Keratinocyte (primary cell): ENCODE measurements at regions not wholly inside any gene's neighbourhood (a gene's known extent, or its start where the extent isn't known, plus 50 kb on each side); places are given as distances from the start of the nearest gene placed in this dataset.

Source experiments
- DNase-seq: peaks from one replicate; pipeline ENCODE4 v3.0.0-alpha.2; 2011; ENCODE audit warnings: low read depth, missing footprints, low spot score
- FAIRE-seq: peaks from 2 replicates; lab custom pipeline; 2011; peaks lifted over from hg19 to GRCh38; lab: Jason Lieb, UNC
- H2AFZ ChIP-seq: 2 replicates; pipeline ENCODE4 v1.6.0; 2012; ENCODE audit warnings: low read length, control low read depth, inconsistent platforms; ENCODE audit not compliant: control insufficient read depth
- H3K27ac ChIP-seq: 2 replicates; pipeline ENCODE4 v1.5.1; 2011; ENCODE audit warnings: low read length; ENCODE audit not compliant: control insufficient read depth, insufficient read depth
- H3K27me3 ChIP-seq: 3 replicates; pipeline ENCODE4 v1.6.0; 2011; ENCODE audit warnings: low read length; ENCODE audit not compliant: control insufficient read depth, insufficient read depth; ENCODE audit errors: extremely low read depth
- H3K36me3 ChIP-seq, 2 experiments: 2 replicates in 1 of 2; 3 replicates in 1 of 2; pipeline ENCODE4 v1.5.1; 2011; ENCODE audit warnings: low read length in 2 of 2, mild to moderate bottlenecking in 1 of 2; ENCODE audit not compliant: control insufficient read depth in 2 of 2, insufficient read depth in 2 of 2; ENCODE audit errors: extremely low read depth in 1 of 2
- H3K4me1 ChIP-seq: 3 replicates; pipeline ENCODE4 v1.5.1; 2011; ENCODE audit warnings: low read length; ENCODE audit not compliant: control insufficient read depth, insufficient read depth; ENCODE audit errors: extremely low read depth
- H3K4me2 ChIP-seq: 3 replicates; pipeline ENCODE4 v1.6.0; 2011; ENCODE audit warnings: low read depth, low read length; ENCODE audit not compliant: control insufficient read depth, insufficient read depth; ENCODE audit errors: extremely low read depth
- H3K4me3 ChIP-seq, 3 experiments: fragments of 200-600 bp in 1 of 3; sonication (generic) in 1 of 3; 2 replicates in 2 of 3; 3 replicates in 1 of 3; pipeline ENCODE4 v1.5.1; 2011 to 2016; ENCODE audit warnings: low read length in 3 of 3, mild to moderate bottlenecking in 3 of 3, control low read depth in 2 of 3, inconsistent platforms in 1 of 3, low read depth in 1 of 3, mixed read lengths in 1 of 3, mixed run types in 1 of 3, moderate library complexity in 1 of 3; ENCODE audit not compliant: control insufficient read depth in 2 of 3, insufficient read depth in 2 of 3; ENCODE audit errors: extremely low read depth in 1 of 3
- H3K79me2 ChIP-seq: 2 replicates; pipeline ENCODE4 v1.6.0; 2012; ENCODE audit warnings: low read length; ENCODE audit not compliant: control insufficient read depth, insufficient read depth
- H3K9ac ChIP-seq: 3 replicates; pipeline ENCODE4 v1.6.0; 2011; ENCODE audit warnings: low read length; ENCODE audit not compliant: control insufficient read depth, insufficient read depth; ENCODE audit errors: extremely low read depth
- H3K9me1 ChIP-seq: 3 replicates; pipeline ENCODE4 v1.6.0; 2011; ENCODE audit warnings: low read length; ENCODE audit not compliant: control insufficient read depth, insufficient read depth; ENCODE audit errors: extremely low read depth
- H3K9me3 ChIP-seq: 2 replicates; pipeline ENCODE4 v1.5.1; 2012; ENCODE audit warnings: low read depth, low read length; ENCODE audit not compliant: control insufficient read depth
- H4K20me1 ChIP-seq: 3 replicates; pipeline ENCODE4 v1.6.0; 2011; ENCODE audit warnings: low read length; ENCODE audit not compliant: control insufficient read depth, insufficient read depth; ENCODE audit errors: extremely low read depth
- EZH2 ChIP-seq: IDR thresholded peaks from one replicate; pipeline ENCODE4 v1.6.1; 2012; ENCODE audit warnings: inconsistent platforms, mild to moderate bottlenecking, low read length, moderate library complexity
- dilution Hi-C: fragments of 300-500 bp; cut with MboI; formaldehyde crosslinking; loops from one replicate; pipeline ENCODE4 v1.7.0; 2020; ENCODE audit warnings: low sequenced_read_pairs; ENCODE audit not compliant: extremely low pct_ligation_motif_present
- TF ChIP-seq, protein P1 (sequence below), 3 experiments: IDR thresholded peaks in 1 of 3; conservative IDR thresholded peaks in 1 of 3; optimal IDR thresholded peaks in 1 of 3; 2 replicates in 2 of 3; 3 replicates in 1 of 3; pipeline versions ENCODE3 to v1.5.1; 2011; ENCODE audit warnings: low read length in 3 of 3, mild to moderate bottlenecking in 3 of 3, moderate library complexity in 2 of 3, control low read depth in 1 of 3, inconsistent platforms in 1 of 3; ENCODE audit not compliant: insufficient read depth in 2 of 3; ENCODE audit errors: extremely low read depth in 1 of 3

- FAIRE-seq, result no peak
- no peak for DNase-seq
- H3K9ac ChIP-seq, result no peak overlapping the region
Measured at GRCh38 chr5:159545156-159545555, 214.9 kb upstream of the IL12B start.

GRCh38 chr5:159547466-159548195, 217.3 kb upstream of the IL12B start:
- Histone ChIP-seq H3K27ac (no peak overlapping the region), H2AFZ (no peak overlapping the region), H3K27me3 (no peaks in the 10 kb centered on the region), H3K9ac (no peak overlapping the region), H3K4me1 (peaks cover 11% of the 10 kb centered on the region), H3K9me1 (no peaks in the 10 kb centered on the region), H4K20me1 (no peaks in the 10 kb centered on the region), H3K4me2 (no peak overlapping the region), H3K9me3 (no peaks in the 10 kb centered on the region), H3K4me3 (no peak overlapping the region), H3K79me2 (no peaks in the 10 kb centered on the region), H3K36me3 (no peaks in the 10 kb centered on the region)
- no peak for DNase-seq
- TF ChIP-seq, protein P1, sequence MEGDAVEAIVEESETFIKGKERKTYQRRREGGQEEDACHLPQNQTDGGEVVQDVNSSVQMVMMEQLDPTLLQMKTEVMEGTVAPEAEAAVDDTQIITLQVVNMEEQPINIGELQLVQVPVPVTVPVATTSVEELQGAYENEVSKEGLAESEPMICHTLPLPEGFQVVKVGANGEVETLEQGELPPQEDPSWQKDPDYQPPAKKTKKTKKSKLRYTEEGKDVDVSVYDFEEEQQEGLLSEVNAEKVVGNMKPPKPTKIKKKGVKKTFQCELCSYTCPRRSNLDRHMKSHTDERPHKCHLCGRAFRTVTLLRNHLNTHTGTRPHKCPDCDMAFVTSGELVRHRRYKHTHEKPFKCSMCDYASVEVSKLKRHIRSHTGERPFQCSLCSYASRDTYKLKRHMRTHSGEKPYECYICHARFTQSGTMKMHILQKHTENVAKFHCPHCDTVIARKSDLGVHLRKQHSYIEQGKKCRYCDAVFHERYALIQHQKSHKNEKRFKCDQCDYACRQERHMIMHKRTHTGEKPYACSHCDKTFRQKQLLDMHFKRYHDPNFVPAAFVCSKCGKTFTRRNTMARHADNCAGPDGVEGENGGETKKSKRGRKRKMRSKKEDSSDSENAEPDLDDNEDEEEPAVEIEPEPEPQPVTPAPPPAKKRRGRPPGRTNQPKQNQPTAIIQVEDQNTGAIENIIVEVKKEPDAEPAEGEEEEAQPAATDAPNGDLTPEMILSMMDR (optimal IDR thresholded peaks at IDR 0.05 in 1 of 3, IDR thresholded peaks at IDR 0.05 in 1 of 3, conservative IDR thresholded peaks at IDR 0.05 in 1 of 3; ENCODE audit: extremely low read depth in 1 of 3, insufficient read depth in 2 of 3, low read length in 3 of 3), result no peak
- no peak for TF ChIP-seq EZH2
- dilution Hi-C loops, result no loop called here
- FAIRE-seq, result no peak

More at GRCh38 chr5:159545156-159545555, 214.9 kb upstream of the IL12B start:
- Histone ChIP-seq H2AFZ (no peak overlapping the region), H3K79me2 (no peaks in the 10 kb centered on the region), H3K9me1 (no peaks in the 10 kb centered on the region), H3K4me1 (peaks cover 11% of the 10 kb centered on the region), H3K4me2 (no peak overlapping the region), H4K20me1 (no peaks in the 10 kb centered on the region), H3K27me3 (no peaks in the 10 kb centered on the region), H3K36me3 (no peaks in the 10 kb centered on the region), H3K27ac (no peak overlapping the region), H3K4me3 (no peak overlapping the region), H3K9me3 (no peaks in the 10 kb centered on the region)
- dilution Hi-C loops, result no loop called here
- TF ChIP-seq, protein P1 (optimal IDR thresholded peaks at IDR 0.05 in 1 of 3, IDR thresholded peaks at IDR 0.05 in 1 of 3, conservative IDR thresholded peaks at IDR 0.05 in 1 of 3; ENCODE audit: extremely low read depth in 1 of 3, insufficient read depth in 2 of 3, low read length in 3 of 3), result no peak
